Esophagus squamous epithelium (tissue), 4 donors: ENCODE measurements at regions not wholly inside any gene's neighbourhood (a gene's known extent, or its start where the extent isn't known, plus 50 kb on each side); places are given as distances from the start of the nearest gene placed in this dataset.

ENCODE experiments used
- CTCF ChIP-seq, 6 experiments: fragments of 450-650 bp in 4 of 6; fragments of 200-600 bp in 2 of 6; sonication (generic) in 2 of 6; IDR thresholded peaks; one replicate each; pipeline ENCODE4 v1.5.1; 2016 to 2019; ENCODE audit warnings: antibody characterized with exemption in 6 of 6, mild to moderate bottlenecking in 4 of 6, moderate library complexity in 4 of 6
- POLR2A ChIP-seq, 4 donors: fragments of 450-650 bp; IDR thresholded peaks; one replicate each; pipeline ENCODE4 v1.6.1; 2017; ENCODE audit warnings: antibody characterized with exemption in 4 of 4, mild to moderate bottlenecking in 4 of 4, moderate library complexity in 3 of 4

- TF ChIP-seq CTCF (IDR thresholded peaks at IDR 0.05) (no peak), POLR2A (IDR thresholded peaks at IDR 0.05) (no peak)
Observed at GRCh38 chr16:6966925-6967324, 365.7 kb upstream of the RBFOX1 start.
